ENCODE measurements at regions not wholly inside any gene's neighbourhood (a gene's known extent, or its start where the extent isn't known, plus 50 kb on each side); places are given as distances from the start of the nearest gene placed in this dataset.

DNA sequence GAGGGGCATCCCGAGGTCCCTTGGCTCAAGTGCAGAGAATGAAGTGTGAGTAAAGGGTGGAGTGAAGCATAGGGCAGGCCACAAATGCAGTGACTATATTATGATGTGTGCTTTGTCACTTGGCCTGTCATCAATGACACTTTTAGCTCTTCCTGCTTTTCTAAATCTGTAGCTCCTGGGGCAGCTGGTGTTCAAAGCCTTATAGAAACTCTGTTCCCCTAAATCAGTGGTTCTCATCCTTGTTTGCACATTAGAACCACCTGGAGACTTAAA lies 135.6 kb upstream of the LGALSL start:
- no peak for TF ChIP-seq POLR2A (IDR thresholded peaks at IDR 0.05)
- TF ChIP-seq, protein P1, sequence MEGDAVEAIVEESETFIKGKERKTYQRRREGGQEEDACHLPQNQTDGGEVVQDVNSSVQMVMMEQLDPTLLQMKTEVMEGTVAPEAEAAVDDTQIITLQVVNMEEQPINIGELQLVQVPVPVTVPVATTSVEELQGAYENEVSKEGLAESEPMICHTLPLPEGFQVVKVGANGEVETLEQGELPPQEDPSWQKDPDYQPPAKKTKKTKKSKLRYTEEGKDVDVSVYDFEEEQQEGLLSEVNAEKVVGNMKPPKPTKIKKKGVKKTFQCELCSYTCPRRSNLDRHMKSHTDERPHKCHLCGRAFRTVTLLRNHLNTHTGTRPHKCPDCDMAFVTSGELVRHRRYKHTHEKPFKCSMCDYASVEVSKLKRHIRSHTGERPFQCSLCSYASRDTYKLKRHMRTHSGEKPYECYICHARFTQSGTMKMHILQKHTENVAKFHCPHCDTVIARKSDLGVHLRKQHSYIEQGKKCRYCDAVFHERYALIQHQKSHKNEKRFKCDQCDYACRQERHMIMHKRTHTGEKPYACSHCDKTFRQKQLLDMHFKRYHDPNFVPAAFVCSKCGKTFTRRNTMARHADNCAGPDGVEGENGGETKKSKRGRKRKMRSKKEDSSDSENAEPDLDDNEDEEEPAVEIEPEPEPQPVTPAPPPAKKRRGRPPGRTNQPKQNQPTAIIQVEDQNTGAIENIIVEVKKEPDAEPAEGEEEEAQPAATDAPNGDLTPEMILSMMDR (IDR thresholded peaks at IDR 0.05): no peak
